ENCODE measurements at regions not wholly inside any gene's neighbourhood (a gene's known extent, or its start where the extent isn't known, plus 50 kb on each side); places are given as distances from the start of the nearest gene placed in this dataset.

DNA sequence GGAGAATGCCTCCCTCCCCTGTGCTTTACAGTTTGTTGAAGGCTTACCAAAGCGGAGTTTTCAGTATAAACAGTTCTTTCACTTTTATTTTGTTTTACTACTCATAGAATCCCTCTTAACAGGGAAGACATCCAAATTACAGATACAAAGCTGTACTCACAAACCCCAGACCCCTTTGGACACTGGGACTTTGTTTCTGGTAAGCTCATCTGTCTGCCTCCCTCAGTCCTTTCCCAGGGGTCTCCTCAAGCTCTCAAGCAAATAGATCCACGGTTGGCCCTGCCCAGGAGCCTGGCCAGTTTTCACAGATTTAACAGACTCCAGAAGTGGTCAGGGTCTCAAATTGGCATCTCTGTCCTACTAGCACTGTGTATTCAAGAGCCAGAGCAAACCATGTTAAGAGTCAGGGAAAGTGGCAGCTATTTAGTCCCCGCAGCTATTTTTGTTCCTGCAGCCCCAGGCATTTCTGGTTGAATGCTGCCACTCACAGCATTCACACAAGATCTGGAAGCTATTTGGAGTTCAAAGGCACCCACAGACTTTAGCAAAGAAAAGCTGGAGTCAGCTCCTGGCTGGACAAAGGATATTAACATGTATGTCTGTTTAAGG lies 54.2 kb downstream of the TMEM100 start:
- TF ChIP-seq POLR2A (IDR thresholded peaks at IDR 0.05; ENCODE audit: low read length) (no peak), GATA1 (IDR thresholded peaks at IDR 0.05; ENCODE audit: low read depth, low read length) (no peak)

Data from erythroblast (primary cell).